ENCODE measurements at regions not wholly inside any gene's neighbourhood (a gene's known extent, or its start where the extent isn't known, plus 50 kb on each side); places are given as distances from the start of the nearest gene placed in this dataset.
"Not testable (repeated sequence)": the region's sequence is repeated elsewhere in the genome, so short reads cannot be mapped to it uniquely, and the experiment has no call there.

- Histone ChIP-seq H3K18ac (ENCODE audit: low read length) (no peak overlapping the region), H3K9ac (ENCODE audit: low read length) (no peak overlapping the region), H3K79me1 (ENCODE audit: low read length) (no peaks in the 10 kb centered on the region), H3K4ac (ENCODE audit: low read depth, low read length) (no peak overlapping the region), H4K91ac (ENCODE audit: low read depth, low read length) (no peak overlapping the region), H2BK12ac (ENCODE audit: low read length) (no peak overlapping the region), H3K27ac (ENCODE audit: low read depth, low read length) (no peak overlapping the region), H3K36me3 (ENCODE audit: control insufficient read depth in 1 of 2, insufficient read depth in 2 of 2, low read length in 2 of 2) (no peaks in the 10 kb centered on the region), H2AK5ac (ENCODE audit: low read length) (no peak overlapping the region), H2BK5ac (ENCODE audit: low read depth, low read length, poor library complexity) (no peak overlapping the region), H4K8ac (ENCODE audit: low read depth, low read length) (no peak overlapping the region), H3K23ac (ENCODE audit: low read length) (no peak overlapping the region), H3K79me2 (ENCODE audit: control insufficient read depth, insufficient read depth, low read length, poor library complexity) (no peaks in the 10 kb centered on the region), H3K4me2 (ENCODE audit: low read length) (no peak overlapping the region), H3K4me3 (ENCODE audit: low read depth, low read length) (no peak overlapping the region), H2BK120ac (ENCODE audit: insufficient read depth, low read length, poor library complexity) (no peak overlapping the region), H3K14ac (ENCODE audit: low read length) (no peak overlapping the region), H2AFZ (ENCODE audit: insufficient read depth, low read length, poor library complexity) (no peak overlapping the region), H3K9me3 (ENCODE audit: insufficient read depth, low read depth, low read length) (no peaks in the 10 kb centered on the region), H4K12ac (ENCODE audit: low read depth, low read length) (no peak overlapping the region), H3K27me3 (ENCODE audit: insufficient read depth, low read length) (no peaks in the 10 kb centered on the region), H3K4me1 (ENCODE audit: control insufficient read depth in 1 of 2, insufficient read depth in 2 of 2, low read length in 2 of 2) (no peaks in the 10 kb centered on the region)
- no CpG with 5 or more reads among the region's 4 CpGs for WGBS (ENCODE audit: extremely low coverage, insufficient coverage, insufficient read length)
- DNase-seq = no peak
These were observed 554.6 kb downstream of the RFC3 start for GRCh38 chr13:34372581-34372980.

GRCh38 chr13:34376483-34376882, 558.5 kb downstream of the RFC3 start:
- Histone ChIP-seq H3K9ac (ENCODE audit: low read length) (no peak overlapping the region), H3K79me2 (ENCODE audit: control insufficient read depth, insufficient read depth, low read length, poor library complexity) (no peaks in the 10 kb centered on the region), H3K18ac (ENCODE audit: low read length) (no peak overlapping the region), H4K8ac (ENCODE audit: low read depth, low read length) (no peak overlapping the region), H2BK12ac (ENCODE audit: low read length) (no peak overlapping the region), H3K4me3 (ENCODE audit: low read depth, low read length) (no peak overlapping the region), H3K9me3 (ENCODE audit: insufficient read depth, low read depth, low read length) (no peaks in the 10 kb centered on the region), H4K12ac (ENCODE audit: low read depth, low read length) (no peak overlapping the region), H3K4ac (ENCODE audit: low read depth, low read length) (no peak overlapping the region), H3K23ac (ENCODE audit: low read length) (no peak overlapping the region), H3K14ac (ENCODE audit: low read length) (no peak overlapping the region), H2BK5ac (ENCODE audit: low read depth, low read length, poor library complexity) (no peak overlapping the region), H2AFZ (ENCODE audit: insufficient read depth, low read length, poor library complexity) (no peak overlapping the region), H3K4me1 (ENCODE audit: control insufficient read depth in 1 of 2, insufficient read depth in 2 of 2, low read length in 2 of 2) (no peaks in the 10 kb centered on the region), H3K27ac (ENCODE audit: low read depth, low read length) (no peak overlapping the region), H3K36me3 (ENCODE audit: control insufficient read depth in 1 of 2, insufficient read depth in 2 of 2, low read length in 2 of 2) (no peaks in the 10 kb centered on the region), H3K4me2 (ENCODE audit: low read length) (no peak overlapping the region), H3K27me3 (ENCODE audit: insufficient read depth, low read length) (no peaks in the 10 kb centered on the region), H2BK120ac (ENCODE audit: insufficient read depth, low read length, poor library complexity) (no peak overlapping the region), H3K79me1 (ENCODE audit: low read length) (no peaks in the 10 kb centered on the region), H4K91ac (ENCODE audit: low read depth, low read length) (no peak overlapping the region), H2AK5ac (ENCODE audit: low read length) (no peak overlapping the region)
- DNase-seq = no peak

- Histone ChIP-seq H4K12ac (ENCODE audit: low read depth, low read length) (no peak overlapping the region), H3K4me1 (ENCODE audit: control insufficient read depth in 1 of 2, insufficient read depth in 2 of 2, low read length in 2 of 2) (no peaks in the 10 kb centered on the region), H3K27me3 (ENCODE audit: insufficient read depth, low read length) (no peaks in the 10 kb centered on the region), H2BK5ac (ENCODE audit: low read depth, low read length, poor library complexity) (no peak overlapping the region), H3K79me2 (ENCODE audit: control insufficient read depth, insufficient read depth, low read length, poor library complexity) (no peaks in the 10 kb centered on the region), H2AK5ac (ENCODE audit: low read length) (no peak overlapping the region), H3K4me2 (ENCODE audit: low read length) (no peak overlapping the region), H4K8ac (ENCODE audit: low read depth, low read length) (no peak overlapping the region), H4K91ac (ENCODE audit: low read depth, low read length) (no peak overlapping the region), H3K14ac (ENCODE audit: low read length) (no peak overlapping the region), H3K9me3 (ENCODE audit: insufficient read depth, low read depth, low read length) (no peaks in the 10 kb centered on the region), H3K23ac (ENCODE audit: low read length) (no peak overlapping the region), H3K4me3 (ENCODE audit: low read depth, low read length) (no peak overlapping the region), H3K4ac (ENCODE audit: low read depth, low read length) (no peak overlapping the region), H3K79me1 (ENCODE audit: low read length) (no peaks in the 10 kb centered on the region), H2BK12ac (ENCODE audit: low read length) (no peak overlapping the region), H3K27ac (ENCODE audit: low read depth, low read length) (no peak overlapping the region), H3K36me3 (ENCODE audit: control insufficient read depth in 1 of 2, insufficient read depth in 2 of 2, low read length in 2 of 2) (no peaks in the 10 kb centered on the region), H3K18ac (ENCODE audit: low read length) (no peak overlapping the region), H3K9ac (ENCODE audit: low read length) (no peak overlapping the region), H2BK120ac (ENCODE audit: insufficient read depth, low read length, poor library complexity) (no peak overlapping the region), H2AFZ (ENCODE audit: insufficient read depth, low read length, poor library complexity) (no peak overlapping the region)
- WGBS (ENCODE audit: extremely low coverage, insufficient coverage, insufficient read length) = no CpG with 5 or more reads among the region's 6 CpGs
- no peak for DNase-seq
These were observed 560.8 kb upstream of the NBEA start for GRCh38 chr13:34381228-34381627.

- no peak overlapping the region for H2BK120ac ChIP-seq (ENCODE audit: insufficient read depth, low read length, poor library complexity)
- H3K4me3 ChIP-seq (ENCODE audit: low read depth, low read length) = no peak overlapping the region
- H4K8ac ChIP-seq (ENCODE audit: low read depth, low read length) = no peak overlapping the region
- no peaks in the 10 kb centered on the region for H3K36me3 ChIP-seq (ENCODE audit: control insufficient read depth in 1 of 2, insufficient read depth in 2 of 2, low read length in 2 of 2)
- H3K27me3 ChIP-seq (ENCODE audit: insufficient read depth, low read length) = no peaks in the 10 kb centered on the region
- no peak overlapping the region for H3K23ac ChIP-seq (ENCODE audit: low read length)
- H4K12ac ChIP-seq (ENCODE audit: low read depth, low read length) = no peak overlapping the region
- H2BK12ac ChIP-seq (ENCODE audit: low read length) = no peak overlapping the region
- no peaks in the 10 kb centered on the region for H3K79me1 ChIP-seq (ENCODE audit: low read length)
- H3K14ac ChIP-seq (ENCODE audit: low read length) = no peak overlapping the region
- no peak for DNase-seq
- H3K18ac ChIP-seq (ENCODE audit: low read length) = no peak overlapping the region
- H4K91ac ChIP-seq (ENCODE audit: low read depth, low read length) = no peak overlapping the region
- H3K9me3 ChIP-seq (ENCODE audit: insufficient read depth, low read depth, low read length) = no peaks in the 10 kb centered on the region
- H2BK5ac ChIP-seq (ENCODE audit: low read depth, low read length, poor library complexity) = no peak overlapping the region
- no peak overlapping the region for H3K4me2 ChIP-seq (ENCODE audit: low read length)
- H3K4ac ChIP-seq (ENCODE audit: low read depth, low read length) = no peak overlapping the region
- H3K27ac ChIP-seq (ENCODE audit: low read depth, low read length) = no peak overlapping the region
- no peak overlapping the region for H2AFZ ChIP-seq (ENCODE audit: insufficient read depth, low read length, poor library complexity)
- no peak overlapping the region for H3K9ac ChIP-seq (ENCODE audit: low read length)
- no peaks in the 10 kb centered on the region for H3K79me2 ChIP-seq (ENCODE audit: control insufficient read depth, insufficient read depth, low read length, poor library complexity)
- H3K4me1 ChIP-seq (ENCODE audit: control insufficient read depth in 1 of 2, insufficient read depth in 2 of 2, low read length in 2 of 2) = no peaks in the 10 kb centered on the region
- no CpG with 5 or more reads among the region's 3 CpGs for WGBS (ENCODE audit: extremely low coverage, insufficient coverage, insufficient read length)
- H2AK5ac ChIP-seq (ENCODE audit: low read length) = no peak overlapping the region
These were observed 558.3 kb upstream of the NBEA start for GRCh38 chr13:34383728-34384127.

- H3K79me1 ChIP-seq (ENCODE audit: low read length); H3K9ac ChIP-seq (ENCODE audit: low read length); H3K9me3 ChIP-seq (ENCODE audit: insufficient read depth, low read depth, low read length); H3K18ac ChIP-seq (ENCODE audit: low read length); H3K14ac ChIP-seq (ENCODE audit: low read length); H2BK120ac ChIP-seq (ENCODE audit: insufficient read depth, low read length, poor library complexity); H3K4ac ChIP-seq (ENCODE audit: low read depth, low read length); H3K4me1 ChIP-seq (ENCODE audit: control insufficient read depth in 1 of 2, insufficient read depth in 2 of 2, low read length in 2 of 2); H4K12ac ChIP-seq (ENCODE audit: low read depth, low read length); H2AK5ac ChIP-seq (ENCODE audit: low read length); H2AFZ ChIP-seq (ENCODE audit: insufficient read depth, low read length, poor library complexity); H3K79me2 ChIP-seq (ENCODE audit: control insufficient read depth, insufficient read depth, low read length, poor library complexity); H3K27ac ChIP-seq (ENCODE audit: low read depth, low read length); DNase-seq; H3K4me2 ChIP-seq (ENCODE audit: low read length); H4K8ac ChIP-seq (ENCODE audit: low read depth, low read length); H3K23ac ChIP-seq (ENCODE audit: low read length); H4K91ac ChIP-seq (ENCODE audit: low read depth, low read length); H2BK12ac ChIP-seq (ENCODE audit: low read length); H3K36me3 ChIP-seq (ENCODE audit: control insufficient read depth in 1 of 2, insufficient read depth in 2 of 2, low read length in 2 of 2); H3K4me3 ChIP-seq (ENCODE audit: low read depth, low read length); H3K27me3 ChIP-seq (ENCODE audit: insufficient read depth, low read length); H2BK5ac ChIP-seq (ENCODE audit: low read depth, low read length, poor library complexity): not testable (repeated sequence)
These were observed 555.8 kb upstream of the NBEA start for GRCh38 chr13:34386229-34386628.

All from trophoblast cell (in vitro differentiated cells and primary cell).